Heart left ventricle (tissue), 16 donors: ENCODE measurements at regions not wholly inside any gene's neighbourhood (a gene's known extent, or its start where the extent isn't known, plus 50 kb on each side); places are given as distances from the start of the nearest gene placed in this dataset.

ENCODE experiments used
- ATAC-seq, 4 donors: fragments of 200-7000 bp; cut with Tn5 transposase; one replicate each; pipeline ENCODE4 v1.9.1; 2020 to 2022; ENCODE audit warnings: moderate library complexity in 4 of 4, mild to moderate bottlenecking in 3 of 4, moderate number of reproducible peaks in 1 of 4
- DNase-seq, 5 donors: peaks; one replicate each; pipeline ENCODE4 v3.0.0-alpha.2; 2020
- H3K27ac ChIP-seq, 12 donors: fragments of 200-600 bp; sonication (generic) in 4 of 12; one replicate each; pipeline versions ENCODE4 v1.5.0 to v1.8.0; 2016 to 2022; ENCODE audit warnings: mild to moderate bottlenecking in 2 of 12
- H3K27me3 ChIP-seq, 9 donors: fragments of 200-600 bp; sonication (generic) in 2 of 9; one replicate each; pipeline versions ENCODE4 v1.5.1 to v1.8.0; 2016 to 2022; ENCODE audit warnings: mild to moderate bottlenecking in 3 of 9
- H3K36me3 ChIP-seq, 9 donors: fragments of 200-600 bp; sonication (generic) in 2 of 9; one replicate each; pipeline versions ENCODE4 v1.5.0 to v1.8.0; 2018 to 2022; ENCODE audit warnings: mild to moderate bottlenecking in 2 of 9
- H3K4me1 ChIP-seq, 12 donors: fragments of 200-600 bp; sonication (generic) in 4 of 12; one replicate each; pipeline versions ENCODE4 v1.5.0 to v1.8.0; 2016 to 2022; ENCODE audit warnings: mild to moderate bottlenecking in 3 of 12
- H3K4me3 ChIP-seq, 12 donors: fragments of 200-600 bp; sonication (generic) in 4 of 12; one replicate each; pipeline versions ENCODE4 v1.5.0 to v1.8.0; 2017 to 2022; ENCODE audit warnings: mild to moderate bottlenecking in 9 of 12, moderate library complexity in 4 of 12
- H3K9me3 ChIP-seq, 12 donors: fragments of 200-600 bp; sonication (generic) in 4 of 12; one replicate each; pipeline versions ENCODE4 v1.5.0 to v1.8.0; 2016 to 2022; ENCODE audit warnings: mild to moderate bottlenecking in 1 of 12
- CTCF ChIP-seq, 12 donors: fragments of 200-600 bp; sonication (generic) in 4 of 12; IDR thresholded peaks; one replicate each; pipeline versions ENCODE4 v1.5.0 to v1.8.0; 2018 to 2022; ENCODE audit warnings: antibody characterized with exemption in 12 of 12, mild to moderate bottlenecking in 5 of 12
- POLR2A ChIP-seq, 2 donors: fragments of 450-650 bp; IDR thresholded peaks; one replicate each; pipeline ENCODE4 v1.6.1; 2017; ENCODE audit warnings: antibody characterized with exemption in 2 of 2, mild to moderate bottlenecking in 2 of 2, moderate library complexity in 2 of 2
- WGBS, 4 donors: extraction: QIAGEN DNeasy Blood & Tissue Kit in 2 of 4; methylation state at CpG; one replicate each; pipeline versions ENCODE4 v1.1.5 to v1.1.7; 2013 to 2018; 5-methylcytosine and 5-hydroxymethylcytosine counted together
- intact Hi-C, 10 donors: fragments of 100-400 bp; cut with DNase I; formaldehyde crosslinking; loops; one replicate each; pipeline versions ENCODE4 v1.11.1 to v1.14.2; 2022
- donor health status: ischemic (EF 13 %, LVEDD 7.1; RV severe dilation, severe dysfunction).
- donor health status: healthy with polysubstance abuse.
- donor health status: DM: no; HTN: yes; CAD: no.
- donor health status: DM: no; HTN: no; CAD: no.
- donor health status: ischemic (EF 25% LVEDD 6.9; RV normal size, moderate dysfunction).
- donor health status: ischemic (EF 25% LVEDD 5.7; RV mildly dilated, moderate dysfunction).
- donor health status: healthy.
- donor health status: DM: yes; HTN: yes; CAD: no.
- donor health status: ischemic (EF 35%, LVEDD 5.7; RV mildly dilated, moderate dysfunction).
- donor health status: nonischemic (EF 11% LVEDD 7.7; RV severe dilation, severe dysfunction).
- donor health status: DM: yes; HTN: yes; CAD: no.
- donor health status: PGD.
- donor health status: ischemic (EF 29% LVEDD 5.4; RV normal size, mild dysfunction).
- donor health status: nonischemic (EF 23%, LVEDD 6.1; RV moderate dilation, normal function).

- TF ChIP-seq CTCF (IDR thresholded peaks at IDR 0.05) = no peak
- TF ChIP-seq POLR2A (IDR thresholded peaks at IDR 0.05) = no peak
- H3K4me1 ChIP-seq = peaks cover 0 to 2% (median 0%) of the 10 kb centered on the region in 12 donors
- no peak overlapping the region for H3K4me3 ChIP-seq
- no peaks in the 10 kb centered on the region for H3K9me3 ChIP-seq
- DNase-seq (no peak), ATAC-seq (no peak)
- intact Hi-C loops = no loop called here
- no peaks in the 10 kb centered on the region for H3K27me3 ChIP-seq
- no peaks in the 10 kb centered on the region for H3K36me3 ChIP-seq
- 76 to 91% (median 82%) methylated on average over 3 of the region's 3 CpGs for WGBS, 4 donors
- no peak overlapping the region for H3K27ac ChIP-seq
These were observed 207.6 kb upstream of the RASGEF1B start for GRCh38 chr4:81679315-81679714.

DNA sequence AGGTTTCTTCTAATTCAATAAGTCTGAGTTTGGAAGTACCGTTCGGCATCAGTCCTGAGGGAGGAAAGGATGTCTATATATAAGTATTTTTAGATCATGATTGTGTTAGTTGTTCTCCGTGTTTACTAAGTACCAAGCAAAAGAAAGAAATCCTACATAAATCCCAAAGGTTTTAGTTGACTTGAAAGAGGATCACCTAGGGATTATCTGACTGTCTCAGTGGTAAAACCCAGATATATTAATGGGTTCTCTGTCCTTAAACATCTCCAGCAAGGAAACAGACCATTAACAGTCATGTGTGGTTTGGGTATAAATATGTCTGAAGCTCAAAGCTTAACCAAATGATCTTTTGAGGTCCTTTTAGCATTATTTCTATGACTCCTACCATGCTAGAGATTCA lies 207.1 kb upstream of the RASGEF1B start:
- no peak for ATAC-seq
- no peaks in the 10 kb centered on the region for H3K9me3 ChIP-seq
- intact Hi-C loops = no loop called here
- WGBS, 4 donors = 61 to 69% (median 67%) methylated on average over 3 of the region's 3 CpGs
- TF ChIP-seq POLR2A (IDR thresholded peaks at IDR 0.05) = no peak
- no peak for TF ChIP-seq CTCF (IDR thresholded peaks at IDR 0.05)
- H3K27ac ChIP-seq = no peak overlapping the region
- H3K4me1 ChIP-seq = no peaks in the 10 kb centered on the region
- no peaks in the 10 kb centered on the region for H3K36me3 ChIP-seq
- no peaks in the 10 kb centered on the region for H3K27me3 ChIP-seq
- no peak for DNase-seq
- no peak overlapping the region for H3K4me3 ChIP-seq

DNA sequence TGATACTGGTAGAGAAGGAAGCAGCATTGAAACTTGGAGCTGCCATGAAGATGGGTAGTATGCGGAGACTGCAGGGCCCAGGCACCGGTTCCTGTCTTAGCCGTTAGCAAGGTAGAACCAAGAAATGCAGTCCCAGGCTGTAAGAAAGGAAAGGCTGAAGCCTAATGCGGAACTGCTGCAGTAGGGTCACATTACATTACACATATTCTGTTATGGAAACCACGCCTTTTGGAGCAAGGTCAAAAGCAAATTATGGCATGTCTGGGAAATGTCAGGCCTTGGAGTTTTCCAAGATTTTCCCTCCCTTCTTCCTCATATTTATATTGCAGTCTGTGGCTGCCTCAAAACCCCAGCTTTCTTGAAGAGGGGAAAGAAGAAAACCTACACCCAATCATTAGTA lies 204.8 kb upstream of the RASGEF1B start:
- intact Hi-C loops = no loop called here
- no peaks in the 10 kb centered on the region for H3K4me1 ChIP-seq
- TF ChIP-seq POLR2A (IDR thresholded peaks at IDR 0.05) (no peak), CTCF (IDR thresholded peaks at IDR 0.05) (no peak)
- H3K36me3 ChIP-seq = no peaks in the 10 kb centered on the region
- ATAC-seq (peak in 1 of 4 donors; percentile 80), DNase-seq (no peak)
- WGBS, 4 donors = 67 to 83% (median 79%) methylated on average over 5 of the region's 5 CpGs
- H3K4me3 ChIP-seq = no peak overlapping the region
- H3K27ac ChIP-seq = peak overlapping the region in 3 of 12 donors; percentile 21 to 46 (median 38)
- H3K27me3 ChIP-seq = no peaks in the 10 kb centered on the region
- H3K9me3 ChIP-seq = no peaks in the 10 kb centered on the region

- TF ChIP-seq CTCF (IDR thresholded peaks at IDR 0.05) = no peak
- TF ChIP-seq POLR2A (IDR thresholded peaks at IDR 0.05) = no peak
- H3K9me3 ChIP-seq = no peaks in the 10 kb centered on the region
- DNase-seq (peak in 1 of 5 donors; percentile 28), ATAC-seq (peak in 1 of 4 donors; percentile 86)
- H3K27ac ChIP-seq = peak overlapping the region in 3 of 12 donors; percentile 21 to 46 (median 38)
- no peaks in the 10 kb centered on the region for H3K4me1 ChIP-seq
- H3K36me3 ChIP-seq = no peaks in the 10 kb centered on the region
- H3K4me3 ChIP-seq = no peak overlapping the region
- 63 to 73% (median 70%) methylated on average over 7 of the region's 7 CpGs for WGBS, 4 donors
- intact Hi-C loops = no loop called here
- H3K27me3 ChIP-seq = no peaks in the 10 kb centered on the region
These were observed 204.2 kb upstream of the RASGEF1B start for GRCh38 chr4:81675791-81676393.
